ENCODE measurements at regions not wholly inside any gene's neighbourhood (a gene's known extent, or its start where the extent isn't known, plus 50 kb on each side); places are given as distances from the start of the nearest gene placed in this dataset.
"Not testable (repeated sequence)": the region's sequence is repeated elsewhere in the genome, so short reads cannot be mapped to it uniquely, and the experiment has no call there.

DNA sequence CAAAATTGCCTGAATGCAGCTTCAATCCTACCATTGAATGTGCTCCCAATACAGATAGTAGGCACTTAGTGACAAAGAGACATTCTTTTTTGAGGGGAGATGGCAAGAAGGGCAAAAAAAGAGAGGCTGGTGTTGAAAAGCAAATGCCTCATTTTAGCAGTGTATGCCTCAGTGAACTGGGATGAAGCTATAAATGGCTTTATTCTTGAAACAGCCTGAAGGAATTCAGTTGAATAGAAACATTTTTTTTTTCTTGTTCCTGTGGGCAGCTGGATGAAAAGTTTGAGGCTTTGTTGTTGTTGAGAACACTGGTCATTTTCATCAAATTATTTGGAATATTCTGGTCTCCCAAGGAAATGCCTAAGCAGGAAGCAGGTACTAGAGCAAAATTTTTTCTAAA is 228.9 kb downstream of the RNF144A start:
- DNase-seq: no peak

GRCh38 chr2:7154656-7155055 is 237.4 kb downstream of the RNF144A start:
- DNase-seq: no peak

GRCh38 chr2:7161501-7161900 is 244.3 kb downstream of the RNF144A start:
- no peak for DNase-seq

GRCh38 chr2:7165736-7166135 is 248.5 kb downstream of the RNF144A start:
- DNase-seq: no peak

- no peak for DNase-seq
Observed at GRCh38 chr2:7167801-7168411, 250.7 kb downstream of the RNF144A start.

DNA sequence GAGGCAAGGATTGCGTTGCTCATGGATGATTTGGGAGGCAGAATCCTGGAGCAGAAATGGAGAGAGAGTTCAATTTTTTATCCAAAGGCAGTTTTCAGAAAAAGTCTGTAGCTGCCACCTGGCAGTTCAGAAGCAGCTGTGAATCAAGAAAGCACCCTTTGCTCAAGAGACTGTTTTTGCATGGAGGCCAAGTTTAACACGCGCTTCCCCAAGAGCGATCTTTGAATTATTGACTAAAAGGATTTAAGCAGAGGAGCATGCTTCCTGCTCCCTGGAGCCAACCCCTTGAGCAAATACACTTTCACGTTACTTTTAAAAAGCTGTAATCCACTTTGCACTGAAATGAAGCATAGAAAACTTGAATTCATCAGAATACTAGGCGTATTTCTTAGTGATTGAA is 252.4 kb downstream of the RNF144A start:
- DNase-seq: no peak

DNA sequence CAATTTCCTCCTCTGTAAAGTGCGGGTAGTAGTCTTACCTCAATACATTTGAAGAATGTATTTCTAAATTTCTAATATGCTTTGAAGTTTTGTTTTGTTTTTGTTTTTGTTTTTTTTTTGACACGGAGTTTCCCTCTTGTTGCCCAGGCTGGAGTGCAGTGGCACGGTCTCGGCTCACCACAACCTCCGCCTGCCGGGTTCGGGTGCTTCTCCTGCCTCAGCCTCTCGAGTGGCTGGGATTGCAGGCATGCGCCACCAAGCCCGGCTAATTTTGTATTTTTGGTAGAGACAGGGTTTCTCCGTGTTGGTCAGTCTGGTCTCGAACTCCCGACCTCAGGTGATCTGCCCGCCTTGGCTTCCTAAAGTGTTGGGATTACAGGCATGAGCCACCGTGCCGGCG is 261.8 kb downstream of the RNF144A start:
- DNase-seq: not testable (repeated sequence)

DNA sequence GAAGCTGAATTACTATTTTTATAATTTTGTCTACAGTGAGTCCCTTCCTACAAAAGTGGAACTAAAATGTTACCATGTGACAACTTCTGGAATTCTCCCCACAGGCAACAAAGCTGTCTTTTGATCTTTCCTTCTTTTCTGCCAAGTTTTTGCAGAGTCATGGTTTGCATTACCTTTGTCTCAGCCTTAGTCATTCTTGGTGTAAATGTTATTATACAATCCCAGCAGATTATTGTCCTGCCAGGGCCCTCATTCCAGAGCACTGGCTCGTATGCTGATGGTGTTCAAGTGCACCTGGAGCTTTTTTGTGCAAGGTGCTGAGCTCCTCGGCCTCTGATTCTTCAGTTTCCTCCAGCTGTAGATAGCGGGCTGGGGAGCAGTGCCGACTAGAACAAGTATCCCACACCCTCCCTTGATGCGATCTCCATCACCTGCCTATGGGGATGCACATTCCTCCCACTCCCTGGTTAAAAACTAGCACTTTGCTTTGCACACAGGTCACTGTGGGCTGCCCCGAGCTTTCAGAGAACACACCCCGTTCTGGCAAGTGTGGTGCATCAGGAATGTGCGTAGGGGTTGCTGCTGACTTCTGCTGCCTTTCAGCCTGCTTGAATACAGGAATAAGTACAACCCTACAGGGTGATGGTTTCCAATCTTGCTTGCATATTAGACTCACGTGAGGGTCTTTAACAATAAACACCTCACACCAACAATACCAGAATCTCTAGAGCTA is 263.6 kb downstream of the RNF144A start:
- no peak for DNase-seq

GRCh38 chr2:7182525-7182924 is 265.3 kb downstream of the RNF144A start:
- DNase-seq: no peak

- no peak for DNase-seq
Observed at GRCh38 chr2:7189106-7189505, 271.9 kb downstream of the RNF144A start.

- no peak for DNase-seq
Observed at GRCh38 chr2:7190587-7191324, 273.5 kb downstream of the RNF144A start.

DNA sequence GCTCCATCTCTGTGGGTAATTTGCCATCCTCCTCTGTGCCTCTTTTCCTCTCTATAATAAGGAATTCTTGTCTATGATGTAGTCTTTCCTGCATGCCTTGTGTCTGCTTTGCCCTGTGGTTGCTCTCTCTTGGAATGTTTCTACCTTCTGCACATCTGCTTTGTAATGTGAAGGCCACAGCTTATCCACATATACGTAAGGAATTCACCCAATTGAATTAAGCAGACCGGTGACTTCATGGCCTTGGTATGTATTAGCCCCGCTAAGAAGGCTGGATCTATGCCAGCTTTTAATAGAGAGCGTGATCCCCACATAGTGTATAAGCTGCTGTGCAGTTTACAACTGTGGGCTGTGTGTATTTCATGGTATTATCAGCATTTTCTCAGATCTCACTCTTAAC is 274.7 kb downstream of the RNF144A start:
- no peak for DNase-seq

DNA sequence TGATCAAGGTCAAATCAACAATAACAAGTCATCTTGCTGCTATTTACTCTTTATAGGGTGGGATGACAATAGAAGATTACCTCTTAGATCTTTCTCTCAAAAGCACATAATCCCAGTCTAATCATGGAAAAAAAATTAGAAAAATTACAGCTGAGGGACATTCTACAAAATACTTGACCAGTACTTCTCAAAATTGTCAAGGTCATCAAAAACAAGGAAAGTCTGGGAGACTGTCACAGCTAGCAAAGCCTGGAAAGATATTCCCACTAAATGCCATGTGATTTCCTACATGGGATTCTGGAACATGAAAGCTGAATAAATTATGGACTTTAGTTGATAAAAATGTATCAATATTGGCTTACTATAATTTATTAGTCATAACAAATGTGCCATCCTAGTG is 276.2 kb downstream of the RNF144A start:
- DNase-seq: no peak

- no peak for DNase-seq
Observed at GRCh38 chr2:7194950-7195349, 277.7 kb downstream of the RNF144A start.

DNA sequence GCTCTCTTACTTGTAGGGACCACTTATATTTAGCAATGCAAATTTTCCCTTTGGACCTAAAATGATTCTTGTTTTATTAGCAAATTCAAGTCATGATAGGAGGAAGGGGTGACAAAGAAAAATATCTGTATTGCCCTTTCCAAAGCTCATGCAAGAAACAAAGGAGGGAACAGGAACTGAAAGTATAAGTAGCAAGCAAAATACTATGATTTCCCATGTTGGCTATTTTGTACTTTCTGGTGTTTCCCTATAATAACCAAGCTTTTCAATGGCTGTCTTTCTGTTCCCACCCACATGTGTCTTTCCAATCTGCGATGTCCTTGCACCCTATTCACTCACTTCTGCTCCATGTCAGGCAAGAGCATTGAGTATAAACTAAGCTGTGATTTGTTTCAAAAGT is 279.7 kb downstream of the RNF144A start:
- no peak for DNase-seq

- DNase-seq: no peak
Observed at GRCh38 chr2:7201851-7202250, 284.6 kb downstream of the RNF144A start.

DNA sequence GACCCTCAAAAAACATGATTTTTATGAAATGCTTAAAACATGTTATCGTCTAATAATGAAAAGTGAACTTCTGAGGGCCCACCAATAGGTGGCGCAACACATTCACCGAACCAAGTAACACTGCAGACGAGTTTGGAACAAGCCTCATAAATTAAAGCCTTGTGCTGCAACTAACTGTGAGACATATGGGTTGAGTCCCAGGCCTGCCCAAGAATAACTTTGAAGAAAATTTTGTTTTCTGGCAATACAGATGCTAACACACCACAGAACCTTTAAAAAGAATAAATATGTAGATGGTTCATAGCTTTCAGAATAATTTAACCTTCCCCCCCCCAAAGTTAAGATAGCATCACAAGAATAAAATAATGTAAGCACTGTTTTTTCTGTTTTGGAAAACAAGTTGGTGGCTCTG is 285.9 kb downstream of the RNF144A start:
- peak; percentile 57 to 60 for DNase-seq

DNA sequence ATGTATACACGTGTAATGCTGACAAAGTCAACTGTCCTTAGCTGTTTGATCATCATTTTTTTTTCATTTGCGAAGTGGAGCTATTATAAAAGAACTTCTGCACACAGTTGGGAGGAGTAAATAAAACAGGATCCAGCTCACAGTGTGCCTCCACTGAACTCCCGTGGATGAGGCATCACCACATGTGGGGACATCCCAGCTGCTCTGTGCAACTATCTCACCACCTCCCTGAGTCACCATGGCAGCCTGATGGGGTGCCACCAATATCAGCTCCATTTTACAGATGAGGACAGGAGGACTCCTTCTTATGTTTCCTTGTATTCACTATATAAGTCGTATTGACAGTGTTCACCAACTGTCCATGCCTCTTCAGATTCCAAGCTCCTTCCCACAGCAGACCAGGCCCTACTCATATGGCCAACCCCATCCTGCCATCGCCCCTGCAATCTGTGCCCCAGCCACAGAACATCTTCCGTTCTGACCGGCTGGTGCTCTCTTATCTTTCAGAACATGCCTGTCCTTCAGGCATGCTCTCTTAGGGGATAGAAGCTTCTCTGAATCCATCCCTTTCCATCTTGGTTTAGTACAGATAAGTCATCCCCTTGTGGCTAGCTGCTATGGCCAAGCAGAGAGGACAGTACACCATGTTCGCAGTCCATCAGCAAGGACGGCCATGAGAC is 288.1 kb downstream of the RNF144A start:
- no peak for DNase-seq

GRCh38 chr2:7206111-7206810 is 289.0 kb downstream of the RNF144A start:
- no peak for DNase-seq

DNA sequence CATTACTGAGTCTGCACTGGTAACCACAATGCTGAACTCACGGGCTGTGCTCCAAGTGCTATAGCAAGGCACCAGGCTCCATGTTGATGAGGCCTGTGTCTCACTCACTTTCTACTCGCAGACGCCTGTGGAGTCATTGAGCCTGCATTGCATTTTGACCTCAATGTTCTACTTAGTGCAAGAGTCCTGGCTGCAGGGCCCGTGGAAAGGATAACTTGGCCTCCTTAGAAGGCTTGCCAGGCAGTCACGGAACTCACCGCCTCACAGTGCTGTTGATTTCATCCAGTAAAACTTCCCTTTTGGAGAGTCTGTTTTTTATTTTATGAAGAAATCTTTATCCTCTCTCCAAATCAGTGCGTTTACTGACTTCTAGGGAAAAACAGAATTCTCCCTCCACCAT is 290.4 kb downstream of the RNF144A start:
- DNase-seq: no peak

DNA sequence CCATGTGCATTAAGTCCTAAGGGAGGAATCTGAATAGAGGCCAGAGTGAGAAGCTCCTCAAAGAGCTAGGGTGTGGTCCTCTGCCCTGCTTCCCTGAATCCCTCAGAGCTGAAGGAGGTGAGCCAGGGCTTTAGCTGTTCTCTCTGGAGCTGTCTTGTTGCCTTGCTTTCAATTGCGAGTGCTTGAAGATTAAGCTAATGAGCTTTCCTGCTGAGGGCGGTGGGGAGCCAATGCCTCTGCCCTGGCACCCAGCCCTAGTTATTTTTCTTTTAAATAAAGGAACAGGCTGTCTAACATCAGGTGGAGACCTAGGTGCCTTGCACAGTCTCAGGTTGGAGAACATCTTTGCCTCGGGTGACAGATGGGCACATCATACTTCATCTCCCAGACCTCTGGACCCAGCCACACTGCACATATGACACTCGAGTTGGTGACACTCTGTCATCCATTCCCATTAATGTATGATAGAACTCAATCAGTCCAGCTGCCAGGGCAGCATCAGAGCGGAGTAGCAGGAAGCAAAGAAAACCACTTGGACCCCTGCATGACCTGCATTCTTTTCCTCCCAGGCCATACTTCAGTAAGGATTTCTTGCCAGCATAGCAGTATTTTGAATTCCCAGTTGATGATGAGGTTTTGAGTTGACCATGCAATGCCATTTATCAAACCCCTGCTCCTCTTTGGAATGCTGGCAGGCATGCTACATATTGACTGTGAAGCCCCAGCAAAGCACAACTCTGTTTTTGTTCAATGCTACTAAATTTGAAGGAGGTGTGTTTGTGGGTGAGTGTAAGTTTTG is 292.7 kb downstream of the RNF144A start:
- DNase-seq: no peak

DNA sequence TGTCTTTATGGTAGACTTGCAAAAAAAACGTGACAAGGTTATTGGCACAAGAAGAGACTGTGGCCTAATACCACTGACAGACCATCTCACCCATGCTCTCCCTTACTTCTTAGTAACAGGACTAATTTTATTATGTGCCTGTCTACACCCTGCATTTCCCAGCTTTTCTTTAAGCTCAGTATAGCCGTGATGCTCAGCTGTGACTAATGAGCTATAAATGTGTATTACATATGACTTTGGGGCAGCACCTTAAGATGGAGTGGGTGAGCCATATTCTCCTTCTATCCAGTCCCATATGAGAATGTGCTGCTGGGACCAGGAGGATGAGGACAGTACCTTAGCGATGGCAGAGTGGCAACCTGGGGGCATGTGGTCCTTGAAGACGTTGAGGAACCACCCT is 293.5 kb downstream of the RNF144A start:
- DNase-seq: no peak
